HepG2 (cell line): ENCODE measurements at regions not wholly inside any gene's neighbourhood (a gene's known extent, or its start where the extent isn't known, plus 50 kb on each side); places are given as distances from the start of the nearest gene placed in this dataset.
A peak's percentile ranks its signal among the peaks of the same experiment; 100 is the strongest.

Experiments
- ATAC-seq: fragments of 200-7000 bp; cut with Tn5 transposase; 3 replicates; pipeline ENCODE4 v1.9.1; 2020; ENCODE audit warnings: mild to moderate bottlenecking, moderate library complexity
- BruUV-seq: library from RNA; stranded (reverse); fragments of 400-500 nt; replicated peaks from 2 replicates; lab custom pipeline; 2021; lab: Mats Ljungman, UMichigan
- CTCF ChIA-PET: fragments of 300-600 bp; formaldehyde crosslinking; extraction: SDS; loops from one replicate; lab custom pipeline; 2021; ENCODE audit warnings: low total read pairs, inconsistent platforms, low intra/inter-chr PET ratio; lab: Yijun Ruan, JAX
- POLR2A ChIA-PET: fragments of 350-600 bp; sonication (Branson Sonifier 250); formaldehyde crosslinking; loops from one replicate; lab custom pipeline; 2020; ENCODE audit warnings: antibody characterized with exemption, inconsistent platforms; lab: Yijun Ruan, JAX
- DNase-seq: peaks from one replicate; pipeline ENCODE4 v3.0.0-alpha.2; 2015; ENCODE audit warnings: low spot score
- FAIRE-seq: peaks from 3 replicates; lab custom pipeline; 2011; peaks lifted over from hg19 to GRCh38; lab: Jason Lieb, UNC
- H2AFZ ChIP-seq: one replicate; pipeline ENCODE4 v1.6.1; 2011; ENCODE audit warnings: low read length, inconsistent platforms
- H3K27ac ChIP-seq: fragments of 300-600 bp; 3 replicates; pipeline ENCODE4 v1.8.0; 2011; ENCODE audit warnings: mixed run types, mild to moderate bottlenecking, mixed read lengths, low read length, inconsistent platforms; ENCODE audit not compliant: insufficient read depth; ENCODE audit errors: extremely low read length
- H3K27me3 ChIP-seq, 2 experiments: fragments of 200-600 bp in 1 of 2; 2 replicates in 1 of 2; 3 replicates in 1 of 2; pipeline versions ENCODE4 v1.6.0 to v1.8.0; 2011; ENCODE audit warnings: low read length in 2 of 2, mild to moderate bottlenecking in 2 of 2, moderate library complexity in 2 of 2, inconsistent platforms in 1 of 2; ENCODE audit not compliant: insufficient read depth in 2 of 2, control insufficient read depth in 1 of 2
- H3K36me3 ChIP-seq, 2 experiments: fragments of 200-600 bp in 1 of 2; replicated peaks in 1 of 2; 2 replicates in 1 of 2; 3 replicates in 1 of 2; pipeline versions ENCODE4 v1.5.1 to v1.8.0; 2011; ENCODE audit warnings: low read length in 2 of 2, inconsistent platforms in 1 of 2; ENCODE audit not compliant: insufficient read depth in 2 of 2, control insufficient read depth in 1 of 2
- H3K4me1 ChIP-seq: 2 replicates; pipeline ENCODE4 v1.5.1; 2012; ENCODE audit warnings: low read length, inconsistent platforms; ENCODE audit not compliant: insufficient read depth
- H3K4me2 ChIP-seq: 2 replicates; pipeline ENCODE4 v1.6.0; 2011; ENCODE audit warnings: low read depth, low read length, inconsistent platforms
- H3K4me3 ChIP-seq, 3 experiments: fragments of 200-600 bp in 1 of 3; sonication (generic), shearing (Covaris generic) in 1 of 3; replicated peaks in 1 of 3; 2 replicates each; pipeline ENCODE4 v1.5.1; 2011 to 2016; ENCODE audit warnings: low read length in 3 of 3, inconsistent platforms in 2 of 3, low read depth in 2 of 3, mild to moderate bottlenecking in 2 of 3, control low read depth in 1 of 3, mixed read lengths in 1 of 3; ENCODE audit not compliant: insufficient read depth in 1 of 3
- H3K79me2 ChIP-seq: one replicate; pipeline ENCODE4 v1.6.1; 2011; ENCODE audit warnings: low read length, inconsistent platforms; ENCODE audit not compliant: insufficient read depth
- H3K9ac ChIP-seq: 2 replicates; pipeline ENCODE4 v1.6.0; 2011; ENCODE audit warnings: mild to moderate bottlenecking, low read depth, low read length, inconsistent platforms; ENCODE audit not compliant: insufficient read depth
- H3K9me3 ChIP-seq: 2 replicates; pipeline ENCODE4 v1.5.1; 2012; ENCODE audit warnings: mild to moderate bottlenecking, low read length
- H4K20me1 ChIP-seq: 2 replicates; pipeline ENCODE4 v1.6.0; 2011; ENCODE audit warnings: inconsistent platforms, mild to moderate bottlenecking, low read length, moderate library complexity; ENCODE audit not compliant: insufficient read depth
- ATM ChIP-seq: fragments of 450-650 bp; IDR thresholded peaks from 2 replicates; pipeline ENCODE4 v1.7.1; 2017; ENCODE audit warnings: mild to moderate bottlenecking, borderline replicate concordance
- CSRNP2 ChIP-seq: sonication (generic); formaldehyde crosslinking; conservative IDR thresholded peaks from 2 replicates; pipeline ENCODE4 v1.8.0; 2022; ENCODE audit warnings: low read depth, missing genetic modification reagents
- FOXK2 ChIP-seq: fragments of 450-650 bp; IDR thresholded peaks from 2 replicates; pipeline ENCODE4 v1.6.1; 2016
- MED8 ChIP-seq: sonication (generic); formaldehyde crosslinking; IDR thresholded peaks from 2 replicates; pipeline ENCODE4 v1.8.1; 2023; ENCODE audit warnings: mild to moderate bottlenecking, missing genetic modification reagents; ENCODE audit not compliant: insufficient replicate concordance
- NAIF1 ChIP-seq: sonication (generic); formaldehyde crosslinking; IDR thresholded peaks from 2 replicates; pipeline ENCODE4 v1.5.0; 2020; ENCODE audit warnings: mild to moderate bottlenecking, missing genetic modification reagents, borderline replicate concordance
- RBM22 ChIP-seq: fragments of 200-400 bp; formaldehyde crosslinking; optimal IDR thresholded peaks from 2 replicates; pipeline ENCODE3; 2017; ENCODE audit warnings: mild to moderate bottlenecking, low read length, moderate library complexity
- TRIM24 ChIP-seq: sonication (generic); formaldehyde crosslinking; IDR thresholded peaks from 2 replicates; pipeline ENCODE4 v1.8.0; 2022; ENCODE audit warnings: mild to moderate bottlenecking, missing genetic modification reagents
- ZNF329 ChIP-seq: sonication (generic); formaldehyde crosslinking; IDR thresholded peaks from 2 replicates; pipeline ENCODE4 v1.9.0; 2021; ENCODE audit warnings: low read depth, mild to moderate bottlenecking, missing genetic modification reagents
- ZNF773 ChIP-seq: sonication (generic); formaldehyde crosslinking; IDR thresholded peaks from 2 replicates; pipeline ENCODE4 v1.4.0; 2020; ENCODE audit warnings: missing genetic modification reagents, borderline replicate concordance
- ZNF781 ChIP-seq: sonication (generic); formaldehyde crosslinking; IDR thresholded peaks from 2 replicates; pipeline ENCODE4 v1.5.1; 2020; ENCODE audit warnings: borderline replicate concordance, mild to moderate bottlenecking, missing genetic modification reagents; ENCODE audit errors: not compliant biosample characterization
- WGBS: methylation state at CpG from one replicate; pipeline ENCODE4 v1.1.6; 2017; ENCODE audit warnings: low lambda C conversion rate; 5-methylcytosine and 5-hydroxymethylcytosine counted together
- in situ Hi-C: cut with HindIII; loops from 2 replicates; pipeline ENCODE4 v1.10.0; 2017; ENCODE audit warnings: low pct_unique_long_range_greater_than_20kb; ENCODE audit not compliant: extremely low pct_ligation_motif_present
- intact Hi-C: fragments of 100-400 bp; cut with micrococcal nuclease; formaldehyde crosslinking; loops from one replicate; pipeline ENCODE4 v1.10.0; 2022; ENCODE audit not compliant: unreplicated experiment
- TF ChIP-seq, protein P1 (sequence below): sonication (generic); formaldehyde crosslinking; IDR thresholded peaks from 2 replicates; pipeline ENCODE4 v1.4.0; 2020; ENCODE audit warnings: missing genetic modification reagents
- TF ChIP-seq, protein P2 (sequence below): sonication (generic); formaldehyde crosslinking; IDR thresholded peaks from 2 replicates; pipeline ENCODE4 v1.4.0; 2020; ENCODE audit warnings: missing genetic modification reagents

- in situ Hi-C loops = no loop called here
- Histone ChIP-seq H3K9me3 (no peaks in the 10 kb centered on the region), H3K9ac (no peak overlapping the region), H2AFZ (no peak overlapping the region), H4K20me1 (no peaks in the 10 kb centered on the region), H3K27me3 (peaks cover 0 to 1% of the 10 kb centered on the region in 2 experiments; a peak in 2 of 5 replicates), H3K36me3 (no peaks in the 10 kb centered on the region), H3K4me1 (no peaks in the 10 kb centered on the region), H3K4me3 (no peak overlapping the region), H3K4me2 (no peak overlapping the region), H3K79me2 (no peaks in the 10 kb centered on the region), H3K27ac (no peak overlapping the region)
- intact Hi-C loops = no loop called here
- CTCF ChIA-PET = no interaction called here
- FAIRE-seq = no peak
- POLR2A ChIA-PET = no interaction called here
- no peak for DNase-seq
- ATAC-seq = no peak
- TF ChIP-seq CSRNP2 (CRISPR knock-in tag) = no peak
- 0 out of 2 replicates have a peak, but pooled peaks have one; percentile 22 for TF ChIP-seq ATM
- TF ChIP-seq ZNF781 (CRISPR knock-in tag) = no peak
- TF ChIP-seq TRIM24 = no peak
- TF ChIP-seq RBM22 = no peak
- no peak for TF ChIP-seq MED8 (CRISPR knock-in tag)
- no TSS peak for BruUV-seq
Observed at GRCh38 chr13:111960152-111960772, 106.7 kb upstream of the SOX1 start.

- no peak overlapping the region for H3K4me2 ChIP-seq
- in situ Hi-C loops = no loop called here
- H3K9me3 ChIP-seq = no peaks in the 10 kb centered on the region
- POLR2A ChIA-PET = no interaction called here
- no peak overlapping the region for H3K9ac ChIP-seq
- DNase-seq = no peak
- H3K27me3 ChIP-seq = peaks cover 0 to 1% of the 10 kb centered on the region in 2 experiments; a peak in 2 of 5 replicates
- no peak overlapping the region for H2AFZ ChIP-seq
- H3K36me3 ChIP-seq = no peaks in the 10 kb centered on the region
- FAIRE-seq = no peak
- H3K4me1 ChIP-seq = no peaks in the 10 kb centered on the region
- ATAC-seq = no peak
- H3K79me2 ChIP-seq = no peaks in the 10 kb centered on the region
- CTCF ChIA-PET = no interaction called here
- H4K20me1 ChIP-seq = no peaks in the 10 kb centered on the region
- H3K27ac ChIP-seq = no peak overlapping the region
- no TSS peak for BruUV-seq
- intact Hi-C loops = no loop called here
- WGBS = 16% methylated on average over 10 of the region's 10 CpGs
- H3K4me3 ChIP-seq = no peak overlapping the region
- no peak for TF ChIP-seq ZNF329 (CRISPR knock-in tag)
- no peak for TF ChIP-seq NAIF1
- TF ChIP-seq, protein P1, sequence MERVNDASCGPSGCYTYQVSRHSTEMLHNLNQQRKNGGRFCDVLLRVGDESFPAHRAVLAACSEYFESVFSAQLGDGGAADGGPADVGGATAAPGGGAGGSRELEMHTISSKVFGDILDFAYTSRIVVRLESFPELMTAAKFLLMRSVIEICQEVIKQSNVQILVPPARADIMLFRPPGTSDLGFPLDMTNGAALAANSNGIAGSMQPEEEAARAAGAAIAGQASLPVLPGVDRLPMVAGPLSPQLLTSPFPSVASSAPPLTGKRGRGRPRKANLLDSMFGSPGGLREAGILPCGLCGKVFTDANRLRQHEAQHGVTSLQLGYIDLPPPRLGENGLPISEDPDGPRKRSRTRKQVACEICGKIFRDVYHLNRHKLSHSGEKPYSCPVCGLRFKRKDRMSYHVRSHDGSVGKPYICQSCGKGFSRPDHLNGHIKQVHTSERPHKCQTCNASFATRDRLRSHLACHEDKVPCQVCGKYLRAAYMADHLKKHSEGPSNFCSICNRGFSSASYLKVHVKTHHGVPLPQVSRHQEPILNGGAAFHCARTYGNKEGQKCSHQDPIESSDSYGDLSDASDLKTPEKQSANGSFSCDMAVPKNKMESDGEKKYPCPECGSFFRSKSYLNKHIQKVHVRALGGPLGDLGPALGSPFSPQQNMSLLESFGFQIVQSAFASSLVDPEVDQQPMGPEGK (CRISPR knock-in tag) = no peak
- no peak for TF ChIP-seq ZNF773 (CRISPR knock-in tag)
- TF ChIP-seq FOXK2 = no peak
- TF ChIP-seq, protein P2, sequence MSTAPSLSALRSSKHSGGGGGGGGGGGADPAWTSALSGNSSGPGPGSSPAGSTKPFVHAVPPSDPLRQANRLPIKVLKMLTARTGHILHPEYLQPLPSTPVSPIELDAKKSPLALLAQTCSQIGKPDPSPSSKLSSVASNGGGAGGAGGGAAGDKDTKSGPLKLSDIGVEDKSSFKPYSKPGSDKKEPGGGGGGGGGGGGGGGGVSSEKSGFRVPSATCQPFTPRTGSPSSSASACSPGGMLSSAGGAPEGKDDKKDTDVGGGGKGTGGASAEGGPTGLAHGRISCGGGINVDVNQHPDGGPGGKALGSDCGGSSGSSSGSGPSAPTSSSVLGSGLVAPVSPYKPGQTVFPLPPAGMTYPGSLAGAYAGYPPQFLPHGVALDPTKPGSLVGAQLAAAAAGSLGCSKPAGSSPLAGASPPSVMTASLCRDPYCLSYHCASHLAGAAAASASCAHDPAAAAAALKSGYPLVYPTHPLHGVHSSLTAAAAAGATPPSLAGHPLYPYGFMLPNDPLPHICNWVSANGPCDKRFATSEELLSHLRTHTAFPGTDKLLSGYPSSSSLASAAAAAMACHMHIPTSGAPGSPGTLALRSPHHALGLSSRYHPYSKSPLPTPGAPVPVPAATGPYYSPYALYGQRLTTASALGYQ (CRISPR knock-in tag) = no peak
Observed at GRCh38 chr13:111961236-111961635, 105.7 kb upstream of the SOX1 start.
